GM12878 (cell line): ENCODE measurements at regions not wholly inside any gene's neighbourhood (a gene's known extent, or its start where the extent isn't known, plus 50 kb on each side); places are given as distances from the start of the nearest gene placed in this dataset.

Source experiments
- ATAC-seq: fragments of 200-7000 bp; cut with Tn5 transposase; 3 replicates; pipeline ENCODE4 v1.9.1; 2020; ENCODE audit warnings: mild to moderate bottlenecking, moderate library complexity
- BruUV-seq: library from RNA; stranded (reverse); fragments of 400-500 nt; replicated peaks from 2 replicates; lab custom pipeline; 2021; lab: Mats Ljungman, UMichigan
- CTCF ChIA-PET: fragments of 300-600 bp; sonication (Branson Sonifier 250); formaldehyde crosslinking; extraction: SDS; loops from one replicate; lab custom pipeline; 2021; ENCODE audit warnings: inconsistent platforms; lab: Yijun Ruan, JAX
- POLR2A ChIA-PET: fragments of 350-600 bp; formaldehyde crosslinking; extraction: SDS; loops from one replicate; lab custom pipeline; 2021; ENCODE audit warnings: inconsistent platforms; lab: Charles Lee
- RAD21 ChIA-PET: fragments of 300-600 bp; sonication (Branson Sonifier 250); formaldehyde crosslinking; loops from one replicate; lab custom pipeline; 2023; ENCODE audit warnings: antibody characterized with exemption; ENCODE audit not compliant: unreplicated experiment; lab: Charles Lee
- SMC1A ChIA-PET: fragments of 300-600 bp; sonication (Branson Sonifier 250); formaldehyde crosslinking; loops from one replicate; lab custom pipeline; 2023; ENCODE audit not compliant: unreplicated experiment, uncharacterized antibody; lab: Charles Lee
- DNase-seq: peaks from one replicate; pipeline ENCODE4 v3.0.0-alpha.2; 2011; ENCODE audit warnings: low read depth, low spot score
- FAIRE-seq: peaks from 3 replicates; lab custom pipeline; 2011; peaks lifted over from hg19 to GRCh38; lab: Jason Lieb, UNC
- H2AFZ ChIP-seq: 2 replicates; pipeline ENCODE4 v1.6.0; 2011; ENCODE audit warnings: low read depth, low read length, control low read depth; ENCODE audit not compliant: control insufficient read depth
- H3K27ac ChIP-seq: 2 replicates; pipeline ENCODE4 v1.5.1; 2011; ENCODE audit warnings: control low read depth; ENCODE audit not compliant: control insufficient read depth, insufficient read depth
- H3K27me3 ChIP-seq, 2 experiments: replicated peaks in 1 of 2; 2 replicates each; pipeline versions ENCODE4 v1.6.0 to v1.6.1; 2011; ENCODE audit warnings: low read length in 1 of 2; ENCODE audit not compliant: control insufficient read depth in 2 of 2, insufficient read depth in 2 of 2
- H3K36me3 ChIP-seq, 2 experiments: 2 replicates each; pipeline ENCODE4 v1.5.1; 2011; ENCODE audit warnings: low read length in 1 of 2; ENCODE audit not compliant: control insufficient read depth in 2 of 2, insufficient read depth in 2 of 2
- H3K4me1 ChIP-seq: 2 replicates; pipeline ENCODE4 v1.6.1; 2011; ENCODE audit warnings: mild to moderate bottlenecking, low read length, moderate library complexity, mixed read lengths; ENCODE audit not compliant: control insufficient read depth, insufficient read depth
- H3K4me2 ChIP-seq: 2 replicates; pipeline ENCODE4 v1.6.0; 2011; ENCODE audit warnings: control low read depth; ENCODE audit not compliant: control insufficient read depth, insufficient read depth
- H3K4me3 ChIP-seq: fragments of 200-600 bp; sonication (generic); 2 replicates; pipeline ENCODE4 v1.5.1; 2016
- H3K79me2 ChIP-seq: 2 replicates; pipeline ENCODE4 v1.6.0; 2011; ENCODE audit warnings: low read length; ENCODE audit not compliant: control insufficient read depth, insufficient read depth
- H3K9ac ChIP-seq: 2 replicates; pipeline ENCODE4 v1.8.0; 2011; ENCODE audit warnings: low read length, control low read depth, mixed read lengths; ENCODE audit not compliant: control insufficient read depth, insufficient read depth
- H3K9me3 ChIP-seq: replicated peaks from 3 replicates; pipeline ENCODE4 v1.5.1; 2011; ENCODE audit warnings: mild to moderate bottlenecking, low read length; ENCODE audit not compliant: control insufficient read depth, insufficient read depth
- H4K20me1 ChIP-seq: 2 replicates; pipeline ENCODE4 v1.6.0; 2011; ENCODE audit not compliant: control insufficient read depth, insufficient read depth
- CEBPB ChIP-seq, 2 experiments: fragments of 150-350 bp in 1 of 2; IDR thresholded peaks; 2 replicates each; pipeline ENCODE4 v1.6.1; 2012 to 2014; ENCODE audit warnings: low read depth in 2 of 2, low read length in 2 of 2, borderline replicate concordance in 1 of 2, inconsistent platforms in 1 of 2
- MEF2A ChIP-seq: IDR thresholded peaks from 2 replicates; pipeline ENCODE4 v1.6.1; 2011; ENCODE audit warnings: low read depth, mild to moderate bottlenecking, low read length, moderate library complexity; ENCODE audit not compliant: insufficient read depth
- MYB ChIP-seq: fragments of 150-350 bp; IDR thresholded peaks from 2 replicates; pipeline ENCODE4 v1.6.1; 2014; ENCODE audit warnings: mild to moderate bottlenecking, low read depth, low read length, borderline replicate concordance
- SMARCA5 ChIP-seq: fragments of 450-650 bp; IDR thresholded peaks from 2 replicates; pipeline ENCODE4 v1.6.1; 2017; ENCODE audit warnings: mild to moderate bottlenecking
- ZNF217 ChIP-seq: fragments of 450-650 bp; IDR thresholded peaks from 2 replicates; pipeline ENCODE4 v1.6.1; 2017; ENCODE audit warnings: antibody characterized with exemption, mild to moderate bottlenecking
- ZSCAN29 ChIP-seq: fragments of 450-650 bp; IDR thresholded peaks from 2 replicates; pipeline ENCODE4 v1.6.1; 2017; ENCODE audit warnings: mild to moderate bottlenecking, moderate library complexity
- WGBS: methylation state at CpG from one replicate; pipeline ENCODE4 v1.1.6; 2016; ENCODE audit warnings: low lambda C conversion rate; ENCODE audit not compliant: insufficient replicate concordance, insufficient coverage; ENCODE audit errors: missing lambda C conversion rate; 5-methylcytosine and 5-hydroxymethylcytosine counted together
- in situ Hi-C: fragments of 300-500 bp; cut with MboI; formaldehyde crosslinking; loops from 9 replicates; pipeline ENCODE4 v1.14.3; 2018; ENCODE audit warnings: mixed read lengths
- intact Hi-C: fragments of 100-400 bp; cut with micrococcal nuclease; formaldehyde crosslinking; loops from one replicate; pipeline ENCODE4 v1.14.2; 2022; ENCODE audit not compliant: unreplicated experiment
- TF ChIP-seq, protein P1 (sequence below): fragments of 450-650 bp; formaldehyde crosslinking; IDR thresholded peaks from 2 replicates; pipeline ENCODE4 v1.4.0; 2022; ENCODE audit warnings: mild to moderate bottlenecking, moderate library complexity

DNA sequence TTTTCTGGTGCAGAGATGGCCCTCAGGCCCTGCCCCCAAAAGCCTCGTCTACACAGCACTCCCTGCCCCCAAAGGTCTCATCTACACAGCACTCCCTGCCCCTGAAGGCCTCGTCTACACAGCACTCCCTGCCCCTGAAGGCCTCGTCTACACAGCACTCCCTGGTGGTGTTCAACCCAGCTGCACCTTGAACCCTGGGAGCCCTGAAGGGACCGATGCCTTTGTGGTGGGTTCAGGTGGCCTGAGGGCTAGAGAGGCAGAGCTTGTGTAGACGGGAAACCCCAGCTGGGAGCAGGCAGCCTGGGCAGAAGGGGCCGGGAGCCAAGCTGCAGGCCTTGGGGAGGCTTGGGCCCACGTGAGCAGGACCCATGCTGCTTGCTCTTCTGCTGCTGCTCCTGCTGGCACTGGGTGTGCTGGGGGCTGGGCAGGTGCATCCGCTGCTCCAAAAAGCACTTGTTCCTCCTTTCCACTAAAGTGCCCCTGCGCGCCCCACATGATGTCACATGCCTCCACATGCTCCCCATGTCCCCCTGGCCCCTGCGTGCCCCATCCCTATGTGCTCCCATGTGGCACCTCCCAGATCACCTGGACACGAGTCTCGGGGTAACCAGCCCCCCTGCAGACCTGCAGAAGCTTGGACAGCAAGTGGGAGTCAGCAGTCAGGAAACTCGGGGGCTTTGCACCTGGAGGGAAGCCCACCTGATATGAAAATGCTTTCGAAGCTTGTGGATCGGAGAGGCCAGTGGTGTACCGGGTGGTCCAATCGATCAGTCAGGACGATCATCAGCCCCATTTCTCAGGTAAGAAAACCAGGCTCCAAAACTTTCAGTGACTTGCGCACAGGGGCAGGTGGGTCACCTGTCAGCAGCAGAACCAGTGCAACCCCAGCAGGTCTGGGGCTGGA lies 94.9 kb upstream of the CTDP1 start:
- H2AFZ ChIP-seq, result no peak overlapping the region
- DNase-seq (no peak), ATAC-seq (no peak), FAIRE-seq (no peak)
- no peaks in the 10 kb centered on the region; the same call in 2 of the 3 replicates for H3K9me3 ChIP-seq
- no peaks in the 10 kb centered on the region for H3K36me3 ChIP-seq
- BruUV-seq, result no TSS peak
- CTCF ChIA-PET, result no interaction called here
- H3K4me2 ChIP-seq, result no peak overlapping the region
- TF ChIP-seq MYB (no peak), ZSCAN29 (peak; percentile 96)
- no peak overlapping the region for H3K4me3 ChIP-seq
- H3K27ac ChIP-seq, result no peak overlapping the region
- H3K27me3 ChIP-seq, result no peaks in the 10 kb centered on the region
- H4K20me1 ChIP-seq, result no peaks in the 10 kb centered on the region
- RAD21 ChIA-PET, result no interaction called here
- intact Hi-C loops, result no loop called here
- in situ Hi-C loops, result no loop called here
- 37% methylated on average over 20 of the region's 20 CpGs for WGBS
- H3K4me1 ChIP-seq, result no peaks in the 10 kb centered on the region
- SMC1A ChIA-PET, result interaction anchor here (0.7 kb wide), 1 partner anchor 15 kb away, joined by 3 read pairs; no protein-coding TSS in a partner anchor
- H3K9ac ChIP-seq, result no peak overlapping the region
- no peaks in the 10 kb centered on the region for H3K79me2 ChIP-seq
- POLR2A ChIA-PET, result no interaction called here

DNA sequence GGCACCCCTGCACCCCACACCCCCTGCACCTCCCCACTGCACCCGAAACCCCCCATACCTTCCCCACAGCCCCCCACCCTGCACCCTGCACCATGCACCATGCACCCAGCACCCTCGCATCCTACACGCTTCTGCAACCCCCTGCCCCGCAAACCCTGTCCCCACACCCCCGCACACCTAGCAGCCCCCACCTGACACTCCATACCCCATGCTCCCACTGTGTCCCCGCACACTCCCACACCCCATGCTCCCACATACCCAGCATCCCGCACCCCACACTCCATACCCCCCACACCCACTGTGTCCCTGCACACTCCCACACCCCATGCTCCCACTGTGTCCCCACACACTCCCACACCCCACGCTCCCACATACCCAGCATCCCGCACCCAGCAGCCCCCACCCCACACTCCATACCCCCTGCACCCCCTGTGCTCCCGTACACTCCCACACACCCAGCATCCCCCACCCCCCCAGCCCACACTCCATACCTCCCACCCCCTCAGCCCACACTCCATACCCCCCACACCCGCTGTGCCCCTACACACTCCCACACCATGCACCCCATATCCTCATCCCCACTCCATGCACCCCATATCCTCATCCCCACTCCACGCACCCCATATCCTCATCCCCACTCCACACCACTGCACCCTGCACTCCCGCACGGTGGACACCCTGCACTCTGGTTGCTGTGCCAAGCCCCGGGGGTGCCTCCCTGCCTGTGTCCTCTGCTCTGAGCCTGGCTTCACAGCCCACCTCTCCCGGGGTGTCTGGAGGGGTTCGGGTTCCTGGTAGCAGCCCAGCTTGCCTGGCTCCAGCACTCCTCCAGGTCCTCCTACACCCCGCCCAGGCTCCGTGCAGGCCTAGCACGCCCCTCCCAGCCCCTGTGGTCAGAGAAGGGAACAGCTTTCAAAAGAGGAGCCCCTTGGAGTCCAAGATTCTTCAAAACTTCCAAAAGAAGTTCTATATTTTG lies 93.9 kb upstream of the CTDP1 start:
- ChIA-PET SMC1A (no interaction called here), POLR2A (no interaction called here), CTCF (no interaction called here), RAD21 (no interaction called here)
- WGBS, result 35% methylated on average over 9 of the region's 20 CpGs
- Histone ChIP-seq H3K4me2 (no peak overlapping the region), H2AFZ (no peak overlapping the region), H3K4me3 (no peak overlapping the region), H3K4me1 (no peaks in the 10 kb centered on the region), H3K79me2 (no peaks in the 10 kb centered on the region), H3K36me3 (no peaks in the 10 kb centered on the region), H3K9ac (no peak overlapping the region), H3K27ac (no peak overlapping the region), H3K9me3 (no peaks in the 10 kb centered on the region; the same call in 2 of the 3 replicates), H3K27me3 (no peaks in the 10 kb centered on the region), H4K20me1 (no peaks in the 10 kb centered on the region)
- no TSS peak for BruUV-seq
- in situ Hi-C loops (no loop called here), intact Hi-C loops (no loop called here)
- ATAC-seq (no peak), FAIRE-seq (no peak), DNase-seq (no peak)
- TF ChIP-seq, protein P1, sequence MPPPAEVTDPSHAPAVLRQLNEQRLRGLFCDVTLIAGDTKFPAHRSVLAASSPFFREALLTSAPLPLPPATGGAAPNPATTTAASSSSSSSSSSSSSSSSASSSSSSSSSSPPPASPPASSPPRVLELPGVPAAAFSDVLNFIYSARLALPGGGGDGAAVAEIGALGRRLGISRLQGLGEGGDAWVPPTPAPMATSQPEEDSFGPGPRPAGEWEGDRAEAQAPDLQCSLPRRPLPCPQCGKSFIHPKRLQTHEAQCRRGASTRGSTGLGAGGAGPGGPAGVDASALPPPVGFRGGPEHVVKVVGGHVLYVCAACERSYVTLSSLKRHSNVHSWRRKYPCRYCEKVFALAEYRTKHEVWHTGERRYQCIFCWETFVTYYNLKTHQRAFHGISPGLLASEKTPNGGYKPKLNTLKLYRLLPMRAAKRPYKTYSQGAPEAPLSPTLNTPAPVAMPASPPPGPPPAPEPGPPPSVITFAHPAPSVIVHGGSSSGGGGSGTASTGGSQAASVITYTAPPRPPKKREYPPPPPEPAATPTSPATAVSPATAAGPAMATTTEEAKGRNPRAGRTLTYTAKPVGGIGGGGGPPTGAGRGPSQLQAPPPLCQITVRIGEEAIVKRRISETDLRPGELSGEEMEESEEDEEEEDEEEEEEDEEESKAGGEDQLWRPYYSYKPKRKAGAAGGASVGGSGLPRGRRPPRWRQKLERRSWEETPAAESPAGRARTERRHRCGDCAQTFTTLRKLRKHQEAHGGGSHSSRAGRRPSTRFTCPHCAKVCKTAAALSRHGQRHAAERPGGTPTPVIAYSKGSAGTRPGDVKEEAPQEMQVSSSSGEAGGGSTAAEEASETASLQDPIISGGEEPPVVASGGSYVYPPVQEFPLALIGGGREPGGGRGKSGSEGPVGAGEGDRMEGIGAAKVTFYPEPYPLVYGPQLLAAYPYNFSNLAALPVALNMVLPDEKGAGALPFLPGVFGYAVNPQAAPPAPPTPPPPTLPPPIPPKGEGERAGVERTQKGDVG, result no peak
- TF ChIP-seq CEBPB (IDR thresholded peaks at IDR 0.05; ENCODE audit: borderline replicate concordance in 1 of 2, low read depth in 2 of 2, low read length in 2 of 2), result no peak
- TF ChIP-seq ZNF217, result no peak
- no peak for TF ChIP-seq SMARCA5
- no peak for TF ChIP-seq MEF2A
